ENCODE measurements at regions not wholly inside any gene's neighbourhood (a gene's known extent, or its start where the extent isn't known, plus 50 kb on each side); places are given as distances from the start of the nearest gene placed in this dataset.
"Not testable (repeated sequence)": the region's sequence is repeated elsewhere in the genome, so short reads cannot be mapped to it uniquely, and the experiment has no call there.

- Mint-ChIP-seq H3K36me3 (no peaks in the 10 kb centered on the region), H3K4me3 (no peak overlapping the region), H3K9me3 (no peaks in the 10 kb centered on the region), H3K27me3 (no peaks in the 10 kb centered on the region), H3K4me1 (no peaks in the 10 kb centered on the region), H3K27ac (no peak overlapping the region)
- Histone ChIP-seq H3K27ac (ENCODE audit: low read length) (no peak overlapping the region), H3K27me3 (replicated peaks in 1 of 2; ENCODE audit: control insufficient read depth in 2 of 2, extremely low read depth in 1 of 2, insufficient read depth in 2 of 2, low read length in 1 of 2) (no peaks in the 10 kb centered on the region), H3K36me3 (ENCODE audit: control insufficient read depth in 2 of 2, extremely low read depth in 1 of 2, insufficient read depth in 1 of 2, low read length in 1 of 2) (no peaks in the 10 kb centered on the region), H3K4me1 (ENCODE audit: control insufficient read depth in 1 of 2, extremely low read depth in 1 of 2, insufficient read depth in 2 of 2, low read length in 2 of 2) (no peaks in the 10 kb centered on the region), H3K9me3 (no peaks in the 10 kb centered on the region), H3K4me3 (ENCODE audit: control insufficient read depth in 1 of 2, extremely low read depth in 1 of 2, low read length in 1 of 2) (no peak overlapping the region)
- POLR2A ChIA-PET = no interaction called here
- ATAC-seq (replicated peaks in 1 of 4) (no peak), DNase-seq (no peak)
- no CpG with 5 or more reads among the region's 1 CpG for WGBS (ENCODE audit: insufficient coverage)
- CTCF ChIA-PET = no interaction called here
These were observed 232.4 kb upstream of the RSPO3 start for GRCh38 chr6:126886106-126886505.

DNA sequence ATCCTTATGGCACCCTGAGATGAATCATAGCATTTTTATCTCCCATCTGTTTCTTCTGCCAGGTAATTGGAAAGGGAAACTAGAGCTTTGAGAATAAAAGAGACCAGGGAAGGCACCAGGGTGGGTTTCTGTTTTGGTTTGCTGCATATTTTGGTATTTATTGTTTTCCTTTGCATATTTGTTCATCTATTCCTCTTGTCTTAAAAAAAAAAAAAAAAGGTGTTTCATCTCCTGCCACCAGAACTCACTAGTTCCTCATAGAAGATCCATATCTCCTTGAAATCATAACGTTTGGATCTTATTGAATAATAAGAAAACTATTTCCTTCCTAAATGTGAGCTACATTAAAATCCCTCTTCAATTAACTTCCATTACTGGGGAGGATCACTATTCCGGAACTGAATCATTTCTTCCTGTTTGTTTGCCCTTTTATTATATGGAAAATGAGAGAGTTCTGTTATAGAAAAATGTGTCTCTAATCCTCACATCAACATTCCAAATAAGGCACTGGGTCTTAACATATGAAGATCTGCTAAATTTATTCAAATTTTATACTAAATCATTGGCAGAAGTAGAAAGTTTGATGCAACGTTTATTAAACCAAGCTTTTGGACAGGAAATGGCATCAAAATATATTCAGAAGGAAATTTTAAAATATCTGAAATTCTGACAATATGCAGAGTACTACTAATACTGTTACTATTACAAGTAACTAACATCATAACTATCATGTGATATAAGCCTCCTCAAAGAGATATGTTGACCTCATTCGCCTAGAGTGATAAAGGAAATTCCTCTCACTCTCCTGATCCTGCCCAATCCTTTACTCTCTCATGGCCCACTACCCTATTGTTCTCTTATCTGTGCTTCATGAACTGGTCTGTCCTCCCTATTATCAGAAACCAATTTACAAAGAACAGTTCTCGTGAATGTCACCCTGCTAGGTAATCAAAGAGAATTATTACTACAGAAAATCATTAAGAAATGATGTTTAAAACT lies 229.4 kb upstream of the RSPO3 start:
- Mint-ChIP-seq H3K9me3 (no peaks in the 10 kb centered on the region), H3K27ac (no peak overlapping the region), H3K36me3 (no peaks in the 10 kb centered on the region), H3K4me3 (no peak overlapping the region), H3K27me3 (no peaks in the 10 kb centered on the region), H3K4me1 (no peaks in the 10 kb centered on the region)
- no peaks in the 10 kb centered on the region for H3K4me1 ChIP-seq (ENCODE audit: control insufficient read depth in 1 of 2, extremely low read depth in 1 of 2, insufficient read depth in 2 of 2, low read length in 2 of 2)
- H3K27me3 ChIP-seq (replicated peaks in 1 of 2; ENCODE audit: control insufficient read depth in 2 of 2, extremely low read depth in 1 of 2, insufficient read depth in 2 of 2, low read length in 1 of 2) = no peaks in the 10 kb centered on the region
- no peak for DNase-seq
- no peak overlapping the region for H3K27ac ChIP-seq (ENCODE audit: low read length)
- no peak overlapping the region for H3K4me3 ChIP-seq (ENCODE audit: control insufficient read depth in 1 of 2, extremely low read depth in 1 of 2, low read length in 1 of 2)
- ChIA-PET POLR2A (no interaction called here), CTCF (interaction anchor here in 1 of 2 donors (0.7 kb wide), 1 partner anchor 854 kb away, joined by 3 read pairs; no protein-coding TSS in a partner anchor)
- no peaks in the 10 kb centered on the region for H3K9me3 ChIP-seq
- ATAC-seq (replicated peaks in 1 of 4) = no peak
- H3K36me3 ChIP-seq (ENCODE audit: control insufficient read depth in 2 of 2, extremely low read depth in 1 of 2, insufficient read depth in 1 of 2, low read length in 1 of 2) = no peaks in the 10 kb centered on the region
- WGBS (ENCODE audit: insufficient coverage) = 100% methylated on average over 1 of the region's 5 CpGs

DNA sequence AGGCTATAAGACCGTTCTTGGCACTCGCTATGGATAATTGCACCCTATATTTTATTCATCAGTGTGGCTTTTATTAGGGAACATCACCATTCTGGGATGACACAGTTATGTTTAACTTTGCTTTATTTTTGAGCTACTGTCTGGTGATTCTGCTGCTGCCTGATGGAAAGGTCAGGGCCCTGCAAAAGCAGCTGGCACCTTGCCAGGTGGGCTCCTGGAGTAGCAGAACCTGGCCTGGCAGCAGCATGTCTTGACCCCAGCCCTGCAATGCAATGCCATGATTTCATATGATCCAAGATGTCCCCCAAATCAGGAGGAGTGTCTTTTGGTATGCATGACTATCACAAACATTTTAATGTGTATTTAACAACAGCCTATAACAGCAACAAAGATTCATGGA lies 228.4 kb upstream of the RSPO3 start:
- CTCF ChIA-PET = no interaction called here
- Histone ChIP-seq H3K36me3 (ENCODE audit: control insufficient read depth in 2 of 2, extremely low read depth in 1 of 2, insufficient read depth in 1 of 2, low read length in 1 of 2) (no peaks in the 10 kb centered on the region), H3K4me1 (ENCODE audit: control insufficient read depth in 1 of 2, extremely low read depth in 1 of 2, insufficient read depth in 2 of 2, low read length in 2 of 2) (no peaks in the 10 kb centered on the region), H3K27me3 (replicated peaks in 1 of 2; ENCODE audit: control insufficient read depth in 2 of 2, extremely low read depth in 1 of 2, insufficient read depth in 2 of 2, low read length in 1 of 2) (no peaks in the 10 kb centered on the region), H3K9me3 (no peaks in the 10 kb centered on the region), H3K4me3 (ENCODE audit: control insufficient read depth in 1 of 2, extremely low read depth in 1 of 2, low read length in 1 of 2) (no peak overlapping the region), H3K27ac (ENCODE audit: low read length) (no peak overlapping the region)
- H3K27ac Mint-ChIP-seq = no peak overlapping the region
- H3K27me3 Mint-ChIP-seq = no peaks in the 10 kb centered on the region
- POLR2A ChIA-PET = no interaction called here
- H3K4me1 Mint-ChIP-seq = no peaks in the 10 kb centered on the region
- no CpG with 5 or more reads among the region's 2 CpGs for WGBS (ENCODE audit: insufficient coverage)
- DNase-seq (no peak), ATAC-seq (replicated peaks in 1 of 4) (no peak)
- no peaks in the 10 kb centered on the region for H3K36me3 Mint-ChIP-seq
- H3K9me3 Mint-ChIP-seq = no peaks in the 10 kb centered on the region
- no peak overlapping the region for H3K4me3 Mint-ChIP-seq

GRCh38 chr6:126891158-126891557 lies 227.3 kb upstream of the RSPO3 start:
- no peaks in the 10 kb centered on the region for H3K36me3 Mint-ChIP-seq
- no peaks in the 10 kb centered on the region for H3K36me3 ChIP-seq (ENCODE audit: control insufficient read depth in 2 of 2, extremely low read depth in 1 of 2, insufficient read depth in 1 of 2, low read length in 1 of 2)
- H3K27ac Mint-ChIP-seq = no peak overlapping the region
- H3K4me3 Mint-ChIP-seq = no peak overlapping the region
- POLR2A ChIA-PET = no interaction called here
- DNase-seq = no peak
- H3K4me1 Mint-ChIP-seq = no peaks in the 10 kb centered on the region
- no peaks in the 10 kb centered on the region for H3K4me1 ChIP-seq (ENCODE audit: control insufficient read depth in 1 of 2, extremely low read depth in 1 of 2, insufficient read depth in 2 of 2, low read length in 2 of 2)
- ATAC-seq (replicated peaks in 1 of 4) = no peak
- no peak overlapping the region for H3K4me3 ChIP-seq (ENCODE audit: control insufficient read depth in 1 of 2, extremely low read depth in 1 of 2, low read length in 1 of 2)
- 83% methylated on average over 1 of the region's 1 CpG for WGBS (ENCODE audit: insufficient coverage)
- CTCF ChIA-PET = no interaction called here
- H3K27ac ChIP-seq (ENCODE audit: low read length) = no peak overlapping the region
- no peaks in the 10 kb centered on the region for H3K9me3 Mint-ChIP-seq
- H3K27me3 Mint-ChIP-seq = no peaks in the 10 kb centered on the region
- no peaks in the 10 kb centered on the region for H3K9me3 ChIP-seq
- H3K27me3 ChIP-seq (replicated peaks in 1 of 2; ENCODE audit: control insufficient read depth in 2 of 2, extremely low read depth in 1 of 2, insufficient read depth in 2 of 2, low read length in 1 of 2) = no peaks in the 10 kb centered on the region

DNA sequence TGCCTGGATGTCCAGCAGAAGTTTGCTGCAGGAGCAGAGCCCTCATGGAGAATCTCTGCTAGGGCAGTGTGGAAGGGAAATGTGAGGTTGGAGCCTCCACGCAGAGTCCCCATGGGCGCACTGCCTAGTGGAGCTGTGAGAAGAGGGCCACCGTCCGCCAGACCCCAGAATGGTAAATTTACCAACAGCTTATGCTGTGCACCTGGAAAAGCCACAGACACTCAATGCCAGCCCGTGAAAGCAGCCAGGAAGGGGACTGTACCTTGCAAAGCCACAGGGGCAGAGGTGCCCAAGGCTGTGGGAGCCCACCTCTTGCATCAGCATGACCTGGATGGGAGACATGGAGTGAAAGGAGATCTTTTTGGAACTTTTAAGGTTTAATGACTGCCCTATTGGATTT lies 225.6 kb upstream of the RSPO3 start:
- H3K9me3 ChIP-seq; DNase-seq; H3K36me3 Mint-ChIP-seq; POLR2A ChIA-PET; CTCF ChIA-PET; H3K36me3 ChIP-seq (ENCODE audit: control insufficient read depth in 2 of 2, extremely low read depth in 1 of 2, insufficient read depth in 1 of 2, low read length in 1 of 2); H3K4me1 Mint-ChIP-seq; ATAC-seq (replicated peaks in 1 of 4); H3K27ac Mint-ChIP-seq; H3K4me1 ChIP-seq (ENCODE audit: control insufficient read depth in 1 of 2, extremely low read depth in 1 of 2, insufficient read depth in 2 of 2, low read length in 2 of 2); H3K9me3 Mint-ChIP-seq; H3K4me3 Mint-ChIP-seq; H3K27me3 Mint-ChIP-seq; H3K4me3 ChIP-seq (ENCODE audit: control insufficient read depth in 1 of 2, extremely low read depth in 1 of 2, low read length in 1 of 2); H3K27me3 ChIP-seq (replicated peaks in 1 of 2; ENCODE audit: control insufficient read depth in 2 of 2, extremely low read depth in 1 of 2, insufficient read depth in 2 of 2, low read length in 1 of 2); H3K27ac ChIP-seq (ENCODE audit: low read length): not testable (repeated sequence)
- 50% methylated on average over 1 of the region's 5 CpGs for WGBS (ENCODE audit: insufficient coverage)

- POLR2A ChIA-PET = no interaction called here
- no peak overlapping the region for H3K27ac Mint-ChIP-seq
- H3K36me3 Mint-ChIP-seq = no peaks in the 10 kb centered on the region
- no peak overlapping the region for H3K4me3 Mint-ChIP-seq
- no CpG with 5 or more reads among the region's 4 CpGs for WGBS (ENCODE audit: insufficient coverage)
- no peak for DNase-seq
- H3K36me3 ChIP-seq (ENCODE audit: control insufficient read depth in 2 of 2, extremely low read depth in 1 of 2, insufficient read depth in 1 of 2, low read length in 1 of 2) = no peaks in the 10 kb centered on the region
- no peak overlapping the region for H3K4me3 ChIP-seq (ENCODE audit: control insufficient read depth in 1 of 2, extremely low read depth in 1 of 2, low read length in 1 of 2)
- CTCF ChIA-PET = no interaction called here
- H3K27me3 Mint-ChIP-seq = no peaks in the 10 kb centered on the region
- no peak for ATAC-seq (replicated peaks in 1 of 4)
- no peaks in the 10 kb centered on the region for H3K9me3 ChIP-seq
- no peaks in the 10 kb centered on the region for H3K4me1 Mint-ChIP-seq
- no peaks in the 10 kb centered on the region for H3K9me3 Mint-ChIP-seq
- H3K4me1 ChIP-seq (ENCODE audit: control insufficient read depth in 1 of 2, extremely low read depth in 1 of 2, insufficient read depth in 2 of 2, low read length in 2 of 2) = no peaks in the 10 kb centered on the region
- no peaks in the 10 kb centered on the region for H3K27me3 ChIP-seq (replicated peaks in 1 of 2; ENCODE audit: control insufficient read depth in 2 of 2, extremely low read depth in 1 of 2, insufficient read depth in 2 of 2, low read length in 1 of 2)
- H3K27ac ChIP-seq (ENCODE audit: low read length) = no peak overlapping the region
These were observed 220.7 kb upstream of the RSPO3 start for GRCh38 chr6:126897758-126898157.
